GM23248 (cell line): ENCODE measurements at regions not wholly inside any gene's neighbourhood (a gene's known extent, or its start where the extent isn't known, plus 50 kb on each side); places are given as distances from the start of the nearest gene placed in this dataset.

ENCODE experiments used
- EZH2 ChIP-seq: fragments of 200-600 bp; sonication (generic); IDR thresholded peaks from 2 replicates; pipeline ENCODE4 v1.6.1; 2018; ENCODE audit warnings: antibody characterized with exemption, mild to moderate bottlenecking; ENCODE audit not compliant: insufficient read depth, poor library complexity, severe bottlenecking
- EZH2phosphoT487 ChIP-seq: fragments of 200-600 bp; sonication (generic); IDR thresholded peaks from 2 replicates; pipeline ENCODE4 v1.6.1; 2018; ENCODE audit warnings: antibody characterized with exemption, moderate library complexity, mild to moderate bottlenecking, low read depth; ENCODE audit not compliant: insufficient read depth

GRCh38 chr20:60483371-60483770, 525.1 kb downstream of the CDH26 start:
- no peak for TF ChIP-seq EZH2phosphoT487
- TF ChIP-seq EZH2 = no peak
